ENCODE measurements at regions not wholly inside any gene's neighbourhood (a gene's known extent, or its start where the extent isn't known, plus 50 kb on each side); places are given as distances from the start of the nearest gene placed in this dataset.

- TF ChIP-seq POLR2A (IDR thresholded peaks at IDR 0.05) (no peak), CTCF (IDR thresholded peaks at IDR 0.05) (no peak), EP300 (IDR thresholded peaks at IDR 0.05) (no peak)
Measured at GRCh38 chr2:41445865-41446264, 602.0 kb upstream of the PKDCC start.
